GM12878 (cell line): ENCODE measurements at regions not wholly inside any gene's neighbourhood (a gene's known extent, or its start where the extent isn't known, plus 50 kb on each side); places are given as distances from the start of the nearest gene placed in this dataset.

ENCODE experiments used
- BRCA1 ChIP-seq: IDR thresholded peaks from 2 replicates; pipeline ENCODE4 v1.6.1; 2011; ENCODE audit warnings: low read depth, low read length, improper control_type of control experiment
- CBFB ChIP-seq: IDR thresholded peaks from 2 replicates; pipeline ENCODE4 v1.6.1; 2016; ENCODE audit warnings: antibody characterized with exemption, low read depth
- CBX5 ChIP-seq: sonication (generic); IDR thresholded peaks from 2 replicates; pipeline ENCODE4 v1.6.1; 2016; ENCODE audit warnings: low read depth, moderate library complexity, mild to moderate bottlenecking, inconsistent platforms
- MAX ChIP-seq: IDR thresholded peaks from 2 replicates; pipeline ENCODE4 v1.6.1; 2012; ENCODE audit warnings: low read depth, low read length, improper control_type of control experiment
- RFX5 ChIP-seq: IDR thresholded peaks from 2 replicates; pipeline ENCODE4 v1.6.1; 2011; ENCODE audit warnings: low read depth, low read length, improper control_type of control experiment
- SIN3A ChIP-seq: IDR thresholded peaks from 2 replicates; pipeline ENCODE4 v1.6.1; 2012; ENCODE audit warnings: low read depth, low read length, improper control_type of control experiment

GRCh38 chr12:89239534-89239933, 112.8 kb downstream of the DUSP6 start:
- TF ChIP-seq RFX5 (no peak), MAX (no peak), CBX5 (no peak), CBFB (no peak), SIN3A (no peak), BRCA1 (no peak)
